PC-3 (cell line): ENCODE measurements at regions not wholly inside any gene's neighbourhood (a gene's known extent, or its start where the extent isn't known, plus 50 kb on each side); places are given as distances from the start of the nearest gene placed in this dataset.

Source experiments
- EZH2 ChIP-seq: fragments of 300-600 bp; sonication (generic); IDR thresholded peaks from one replicate; pipeline ENCODE4 v1.6.1; 2017; ENCODE audit warnings: antibody characterized with exemption, mild to moderate bottlenecking, low read length; ENCODE audit not compliant: unreplicated experiment
- EZH2phosphoT487 ChIP-seq: fragments of 300-600 bp; sonication (generic); IDR thresholded peaks from 2 replicates; pipeline ENCODE4 v1.6.1; 2018; ENCODE audit warnings: mild to moderate bottlenecking, antibody characterized with exemption, low read length, borderline replicate concordance
- TF ChIP-seq, protein P1 (sequence below): fragments of 300-600 bp; sonication (generic); conservative IDR thresholded peaks from 2 replicates; pipeline ENCODE4 v1.5.1; 2017; ENCODE audit warnings: antibody characterized with exemption, low read depth, mild to moderate bottlenecking, low read length

DNA sequence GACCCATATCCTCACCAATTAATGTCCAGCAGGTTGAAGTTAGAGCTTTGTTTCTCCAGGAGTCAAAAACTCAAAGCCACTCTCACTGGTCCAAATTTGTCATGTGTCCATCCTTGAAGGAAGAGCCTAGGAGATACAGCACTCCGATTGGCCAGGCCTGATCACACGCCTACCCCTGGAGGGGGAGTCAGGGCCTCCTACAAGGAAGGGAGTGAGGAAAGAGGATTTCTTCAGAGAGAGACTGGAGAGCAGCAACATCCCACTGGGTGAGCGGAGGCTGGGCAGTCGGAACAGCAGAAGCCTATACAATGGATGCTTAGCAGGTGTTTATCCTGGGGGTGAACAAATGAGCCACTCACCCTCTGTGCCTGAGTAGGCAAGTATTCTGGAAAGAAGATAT lies 113.9 kb downstream of the TRIM29 start:
- TF ChIP-seq EZH2 (no peak), EZH2phosphoT487 (no peak)
- TF ChIP-seq, protein P1, sequence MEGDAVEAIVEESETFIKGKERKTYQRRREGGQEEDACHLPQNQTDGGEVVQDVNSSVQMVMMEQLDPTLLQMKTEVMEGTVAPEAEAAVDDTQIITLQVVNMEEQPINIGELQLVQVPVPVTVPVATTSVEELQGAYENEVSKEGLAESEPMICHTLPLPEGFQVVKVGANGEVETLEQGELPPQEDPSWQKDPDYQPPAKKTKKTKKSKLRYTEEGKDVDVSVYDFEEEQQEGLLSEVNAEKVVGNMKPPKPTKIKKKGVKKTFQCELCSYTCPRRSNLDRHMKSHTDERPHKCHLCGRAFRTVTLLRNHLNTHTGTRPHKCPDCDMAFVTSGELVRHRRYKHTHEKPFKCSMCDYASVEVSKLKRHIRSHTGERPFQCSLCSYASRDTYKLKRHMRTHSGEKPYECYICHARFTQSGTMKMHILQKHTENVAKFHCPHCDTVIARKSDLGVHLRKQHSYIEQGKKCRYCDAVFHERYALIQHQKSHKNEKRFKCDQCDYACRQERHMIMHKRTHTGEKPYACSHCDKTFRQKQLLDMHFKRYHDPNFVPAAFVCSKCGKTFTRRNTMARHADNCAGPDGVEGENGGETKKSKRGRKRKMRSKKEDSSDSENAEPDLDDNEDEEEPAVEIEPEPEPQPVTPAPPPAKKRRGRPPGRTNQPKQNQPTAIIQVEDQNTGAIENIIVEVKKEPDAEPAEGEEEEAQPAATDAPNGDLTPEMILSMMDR, result no peak
